Gastroesophageal sphincter (tissue), 3 donors: ENCODE measurements at regions not wholly inside any gene's neighbourhood (a gene's known extent, or its start where the extent isn't known, plus 50 kb on each side); places are given as distances from the start of the nearest gene placed in this dataset.

Experiments used
- EP300 ChIP-seq: sonication (generic); formaldehyde crosslinking; IDR thresholded peaks from one replicate; pipeline ENCODE4 v1.6.1; 2017; ENCODE audit warnings: antibody characterized with exemption, mild to moderate bottlenecking
- POLR2A ChIP-seq, 2 donors: fragments of 450-650 bp; IDR thresholded peaks; one replicate each; pipeline ENCODE4 v1.6.1; 2017; ENCODE audit warnings: antibody characterized with exemption in 2 of 2, mild to moderate bottlenecking in 2 of 2, moderate library complexity in 1 of 2
- POLR2AphosphoS5 ChIP-seq: sonication (generic); formaldehyde crosslinking; IDR thresholded peaks from one replicate; pipeline ENCODE4 v1.6.1; 2017; ENCODE audit warnings: antibody characterized with exemption
- TF ChIP-seq, protein P1 (sequence below), 4 experiments: fragments of 200-600 bp in 2 of 4; fragments of 450-650 bp in 2 of 4; sonication (generic) in 1 of 4; IDR thresholded peaks; one replicate each; pipeline ENCODE4 v1.5.1; 2017 to 2019; ENCODE audit warnings: antibody characterized with exemption in 4 of 4, mild to moderate bottlenecking in 2 of 4, moderate library complexity in 2 of 4

- TF ChIP-seq, protein P1, sequence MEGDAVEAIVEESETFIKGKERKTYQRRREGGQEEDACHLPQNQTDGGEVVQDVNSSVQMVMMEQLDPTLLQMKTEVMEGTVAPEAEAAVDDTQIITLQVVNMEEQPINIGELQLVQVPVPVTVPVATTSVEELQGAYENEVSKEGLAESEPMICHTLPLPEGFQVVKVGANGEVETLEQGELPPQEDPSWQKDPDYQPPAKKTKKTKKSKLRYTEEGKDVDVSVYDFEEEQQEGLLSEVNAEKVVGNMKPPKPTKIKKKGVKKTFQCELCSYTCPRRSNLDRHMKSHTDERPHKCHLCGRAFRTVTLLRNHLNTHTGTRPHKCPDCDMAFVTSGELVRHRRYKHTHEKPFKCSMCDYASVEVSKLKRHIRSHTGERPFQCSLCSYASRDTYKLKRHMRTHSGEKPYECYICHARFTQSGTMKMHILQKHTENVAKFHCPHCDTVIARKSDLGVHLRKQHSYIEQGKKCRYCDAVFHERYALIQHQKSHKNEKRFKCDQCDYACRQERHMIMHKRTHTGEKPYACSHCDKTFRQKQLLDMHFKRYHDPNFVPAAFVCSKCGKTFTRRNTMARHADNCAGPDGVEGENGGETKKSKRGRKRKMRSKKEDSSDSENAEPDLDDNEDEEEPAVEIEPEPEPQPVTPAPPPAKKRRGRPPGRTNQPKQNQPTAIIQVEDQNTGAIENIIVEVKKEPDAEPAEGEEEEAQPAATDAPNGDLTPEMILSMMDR (IDR thresholded peaks at IDR 0.05), result no peak
- TF ChIP-seq POLR2AphosphoS5 (no peak), POLR2A (IDR thresholded peaks at IDR 0.05) (no peak), EP300 (no peak)
These were observed 502.1 kb downstream of the ETS1 start for GRCh38 chr11:128085276-128085675.
